Psoas muscle (tissue), 7 donors: ENCODE measurements at regions not wholly inside any gene's neighbourhood (a gene's known extent, or its start where the extent isn't known, plus 50 kb on each side); places are given as distances from the start of the nearest gene placed in this dataset.

Experiments
- ATAC-seq, 4 donors: fragments of 200-7000 bp; cut with Tn5 transposase; one replicate each; pipeline ENCODE4 v1.9.1; 2020; ENCODE audit warnings: moderate library complexity in 3 of 4, mild to moderate bottlenecking in 2 of 4
- DNase-seq, 2 donors: peaks; one replicate each; pipeline ENCODE4 v3.0.0-alpha.2; 2020
- H3K27ac ChIP-seq: fragments of 200-600 bp; one replicate; pipeline ENCODE4 v1.8.0; 2022
- H3K27me3 ChIP-seq, 3 donors: fragments of 200-600 bp in 1 of 3; one replicate each; pipeline versions ENCODE4 v1.6.1 to v1.8.0; 2013 to 2022; ENCODE audit warnings: low read length in 2 of 3, mild to moderate bottlenecking in 2 of 3, moderate library complexity in 1 of 3; ENCODE audit not compliant: insufficient read depth in 3 of 3
- H3K36me3 ChIP-seq, 2 donors: fragments of 200-600 bp in 1 of 2; one replicate each; pipeline versions ENCODE4 v1.6.1 to v1.8.0; 2013 to 2022; ENCODE audit warnings: low read depth in 1 of 2, mild to moderate bottlenecking in 1 of 2, moderate library complexity in 1 of 2; ENCODE audit not compliant: insufficient read depth in 1 of 2
- H3K4me1 ChIP-seq: fragments of 200-600 bp; one replicate; pipeline ENCODE4 v1.8.0; 2022
- H3K4me3 ChIP-seq: fragments of 200-600 bp; one replicate; pipeline ENCODE4 v1.8.0; 2022; ENCODE audit warnings: mild to moderate bottlenecking
- H3K9me3 ChIP-seq: fragments of 200-600 bp; one replicate; pipeline ENCODE4 v1.8.0; 2022
- WGBS, 3 donors: extraction: QIAGEN DNeasy Blood & Tissue Kit; methylation state at CpG; one replicate each; pipeline versions ENCODE4 v1.1.6 to v1.1.7; 2013; 5-methylcytosine and 5-hydroxymethylcytosine counted together
- intact Hi-C, 2 donors: fragments of 100-400 bp; cut with DNase I; formaldehyde crosslinking; loops; one replicate each; pipeline versions ENCODE4 v1.11.0 to v1.14.2; 2022
- TF ChIP-seq, protein P1 (sequence below): fragments of 200-600 bp; IDR thresholded peaks from one replicate; pipeline ENCODE4 v1.8.0; 2022; ENCODE audit warnings: antibody characterized with exemption
- donor health status: healthy with polysubstance abuse.
- donor health status: DM: no; HTN: no; CAD: no; lungs with moderate emphysema.
- donor health status: Bipolar disorder and iron deficiency.
- donor health status: healthy.
- donor health status: DM: yes; HTN: yes; CAD: no.
- donor health status: DM: no; HTN: no; CAD: no.
- donor health status: DM: yes; HTN: yes; CAD: no.

DNA sequence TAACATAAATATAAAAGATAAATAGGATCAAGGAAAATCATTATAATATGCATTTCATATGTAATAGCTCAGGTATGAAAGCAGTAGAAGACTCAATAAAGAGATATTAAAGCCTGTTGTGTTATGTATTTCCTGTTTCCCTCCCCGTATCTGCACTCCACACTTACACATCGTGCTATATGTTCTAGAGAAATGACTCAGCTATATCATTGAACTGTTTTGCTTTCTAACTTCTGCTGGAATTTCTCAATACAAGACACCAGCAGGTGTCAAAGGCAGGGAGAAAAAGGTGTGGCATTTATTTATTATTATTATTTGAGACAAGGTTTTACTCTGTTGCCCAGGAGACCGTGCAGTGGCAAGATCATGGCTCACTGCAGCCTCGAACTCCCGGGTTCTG, 842.8 kb upstream of the CNTN5 start:
- Histone ChIP-seq H3K27me3 (no peaks in the 10 kb centered on the region), H3K27ac (no peak overlapping the region), H3K4me3 (no peak overlapping the region), H3K9me3 (no peaks in the 10 kb centered on the region), H3K36me3 (no peaks in the 10 kb centered on the region), H3K4me1 (no peaks in the 10 kb centered on the region)
- TF ChIP-seq, protein P1, sequence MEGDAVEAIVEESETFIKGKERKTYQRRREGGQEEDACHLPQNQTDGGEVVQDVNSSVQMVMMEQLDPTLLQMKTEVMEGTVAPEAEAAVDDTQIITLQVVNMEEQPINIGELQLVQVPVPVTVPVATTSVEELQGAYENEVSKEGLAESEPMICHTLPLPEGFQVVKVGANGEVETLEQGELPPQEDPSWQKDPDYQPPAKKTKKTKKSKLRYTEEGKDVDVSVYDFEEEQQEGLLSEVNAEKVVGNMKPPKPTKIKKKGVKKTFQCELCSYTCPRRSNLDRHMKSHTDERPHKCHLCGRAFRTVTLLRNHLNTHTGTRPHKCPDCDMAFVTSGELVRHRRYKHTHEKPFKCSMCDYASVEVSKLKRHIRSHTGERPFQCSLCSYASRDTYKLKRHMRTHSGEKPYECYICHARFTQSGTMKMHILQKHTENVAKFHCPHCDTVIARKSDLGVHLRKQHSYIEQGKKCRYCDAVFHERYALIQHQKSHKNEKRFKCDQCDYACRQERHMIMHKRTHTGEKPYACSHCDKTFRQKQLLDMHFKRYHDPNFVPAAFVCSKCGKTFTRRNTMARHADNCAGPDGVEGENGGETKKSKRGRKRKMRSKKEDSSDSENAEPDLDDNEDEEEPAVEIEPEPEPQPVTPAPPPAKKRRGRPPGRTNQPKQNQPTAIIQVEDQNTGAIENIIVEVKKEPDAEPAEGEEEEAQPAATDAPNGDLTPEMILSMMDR: no peak
- intact Hi-C loops: no loop called here
- ATAC-seq (no peak), DNase-seq (no peak)
- WGBS, 3 donors: 77 to 86% (median 84%) methylated on average over 5 of the region's 5 CpGs

DNA sequence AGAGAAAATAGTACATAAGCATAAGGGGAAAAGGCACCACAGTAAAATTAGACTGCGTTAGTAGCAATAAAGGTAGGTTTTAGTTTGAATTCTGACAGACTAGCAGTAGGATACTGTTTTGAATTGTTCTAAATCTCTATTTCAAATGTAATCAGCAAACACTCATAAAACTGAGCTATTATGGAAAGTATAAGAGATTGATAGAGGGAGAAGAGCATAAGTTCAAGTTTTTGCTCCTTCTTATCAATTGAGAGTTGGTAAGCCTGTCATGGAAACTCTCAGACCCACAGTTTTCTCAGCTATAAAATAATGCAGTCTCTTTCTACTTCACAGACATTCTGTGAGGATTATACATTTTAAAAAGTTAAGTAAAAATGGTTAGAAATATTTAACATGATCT, 840.2 kb upstream of the CNTN5 start:
- no peak overlapping the region for H3K27ac ChIP-seq
- H3K4me1 ChIP-seq: no peaks in the 10 kb centered on the region
- no peak for ATAC-seq
- no peaks in the 10 kb centered on the region for H3K36me3 ChIP-seq
- no peak for DNase-seq
- TF ChIP-seq, protein P1: no peak
- H3K9me3 ChIP-seq: no peaks in the 10 kb centered on the region
- intact Hi-C loops: no loop called here
- H3K4me3 ChIP-seq: no peak overlapping the region
- WGBS, 3 donors: 76 to 93% (median 80%) methylated on average over 1 of the region's 1 CpG
- H3K27me3 ChIP-seq: no peaks in the 10 kb centered on the region

DNA sequence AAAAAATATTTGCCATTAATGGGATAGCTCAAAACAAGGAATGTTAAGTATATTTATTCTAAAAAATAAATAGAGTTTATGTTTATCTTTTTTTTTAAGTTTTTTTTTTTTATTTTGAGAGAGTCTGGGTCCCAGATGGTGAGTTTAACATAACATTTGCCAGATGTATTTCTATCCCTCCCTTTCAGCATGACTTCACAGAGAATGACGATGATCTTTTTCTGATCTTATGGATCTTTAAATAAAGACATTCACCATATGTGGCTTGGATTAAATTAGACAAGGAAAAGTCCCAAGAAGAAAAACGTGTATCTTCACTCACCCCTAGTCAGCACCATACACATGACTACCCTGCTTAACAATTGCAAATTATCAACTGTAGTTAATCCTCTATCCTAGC, 839.8 kb upstream of the CNTN5 start:
- TF ChIP-seq, protein P1: no peak
- intact Hi-C loops: no loop called here
- 14 to 32% (median 22%) methylated on average over 2 of the region's 2 CpGs for WGBS, 3 donors
- H3K4me3 ChIP-seq: no peak overlapping the region
- ATAC-seq (no peak), DNase-seq (no peak)
- H3K4me1 ChIP-seq: no peaks in the 10 kb centered on the region
- H3K36me3 ChIP-seq: no peaks in the 10 kb centered on the region
- H3K27me3 ChIP-seq: no peaks in the 10 kb centered on the region
- no peak overlapping the region for H3K27ac ChIP-seq
- H3K9me3 ChIP-seq: no peaks in the 10 kb centered on the region

DNA sequence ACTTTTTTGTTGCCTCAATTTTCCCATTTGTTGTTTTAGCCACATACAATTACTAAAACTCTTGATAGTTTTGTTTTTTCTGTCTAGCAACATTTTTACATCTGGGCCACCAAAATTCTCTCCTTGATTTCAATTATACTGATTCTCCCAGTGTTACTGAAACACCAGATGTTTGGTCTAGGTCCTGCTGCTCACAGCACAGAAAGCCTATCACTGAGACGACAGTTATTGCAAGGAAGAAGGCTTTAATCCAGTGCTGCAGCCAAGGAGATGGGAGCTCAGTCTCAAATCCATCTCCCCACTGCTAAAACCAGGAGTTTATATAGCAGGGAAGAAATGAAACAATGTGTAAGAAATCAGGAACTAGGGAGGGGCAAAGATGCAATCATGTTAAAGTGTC, 837.7 kb upstream of the CNTN5 start:
- H3K36me3 ChIP-seq: no peaks in the 10 kb centered on the region
- TF ChIP-seq, protein P1: no peak
- intact Hi-C loops: no loop called here
- no peak overlapping the region for H3K4me3 ChIP-seq
- H3K27me3 ChIP-seq: no peaks in the 10 kb centered on the region
- no peak for ATAC-seq
- H3K4me1 ChIP-seq: no peaks in the 10 kb centered on the region
- no peaks in the 10 kb centered on the region for H3K9me3 ChIP-seq
- no peak overlapping the region for H3K27ac ChIP-seq
- 19 to 46% (median 37%) methylated on average over 1 of the region's 1 CpG for WGBS, 3 donors
- DNase-seq: no peak

DNA sequence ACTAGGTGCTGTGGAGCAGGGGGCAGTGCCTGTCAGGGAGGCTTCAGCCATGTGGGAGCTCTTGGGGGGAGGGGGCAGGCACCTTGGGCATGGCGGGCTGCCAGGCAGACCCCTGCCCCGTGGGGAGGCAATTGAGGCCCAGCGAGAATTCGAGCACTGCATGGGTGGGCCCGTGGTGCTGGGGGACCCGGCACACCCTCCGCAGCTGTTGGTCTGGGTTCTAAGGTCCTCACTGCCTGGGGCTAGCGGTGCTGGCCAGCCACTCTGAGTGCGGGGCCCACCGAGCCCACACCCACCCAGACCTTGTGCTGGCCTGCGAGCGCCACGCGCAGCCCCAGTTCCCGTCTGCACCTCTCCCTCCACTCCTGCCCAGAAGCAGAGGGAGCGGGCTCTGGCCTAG, 835.5 kb upstream of the CNTN5 start:
- ATAC-seq: no peak
- TF ChIP-seq, protein P1: no peak
- WGBS, 3 donors: 93 to 95% (median 94%) methylated on average over 15 to 16 of the region's 16 CpGs
- H3K4me1 ChIP-seq: no peaks in the 10 kb centered on the region
- no peak for DNase-seq
- intact Hi-C loops: no loop called here
- no peaks in the 10 kb centered on the region for H3K36me3 ChIP-seq
- no peaks in the 10 kb centered on the region for H3K27me3 ChIP-seq
- no peak overlapping the region for H3K27ac ChIP-seq
- H3K4me3 ChIP-seq: no peak overlapping the region
- no peaks in the 10 kb centered on the region for H3K9me3 ChIP-seq
